Spleen (tissue), 11 donors: ENCODE measurements at regions not wholly inside any gene's neighbourhood (a gene's known extent, or its start where the extent isn't known, plus 50 kb on each side); places are given as distances from the start of the nearest gene placed in this dataset.

Source experiments
- DNase-seq: peaks from one replicate; pipeline ENCODE4 v3.0.0-alpha.2; 2020
- H3K27ac ChIP-seq, 8 donors: fragments of 200-600 bp; sonication (generic) in 7 of 8; 1 replicate in 4 of 8; 2 replicates in 4 of 8; pipeline versions ENCODE4 v1.5.0 to v1.8.0; 2016 to 2021; ENCODE audit warnings: inconsistent platforms in 4 of 8, mild to moderate bottlenecking in 4 of 8, moderate library complexity in 1 of 8
- H3K27me3 ChIP-seq, 7 donors: fragments of 200-600 bp; sonication (generic) in 6 of 7; replicated peaks in 1 of 7; 1 replicate in 4 of 7; 2 replicates in 3 of 7; pipeline versions ENCODE4 v1.5.0 to v1.8.0; 2016 to 2021; ENCODE audit warnings: inconsistent platforms in 3 of 7, mild to moderate bottlenecking in 1 of 7
- H3K36me3 ChIP-seq, 6 donors: fragments of 200-600 bp; sonication (generic) in 5 of 6; 1 replicate in 4 of 6; 2 replicates in 2 of 6; pipeline versions ENCODE4 v1.5.0 to v1.8.0; 2016 to 2021; ENCODE audit warnings: inconsistent platforms in 2 of 6
- H3K4me1 ChIP-seq, 6 donors: fragments of 200-600 bp; sonication (generic) in 5 of 6; 1 replicate in 3 of 6; 2 replicates in 3 of 6; pipeline versions ENCODE4 v1.5.0 to v1.8.0; 2016 to 2021; ENCODE audit warnings: inconsistent platforms in 3 of 6
- H3K4me3 ChIP-seq, 8 donors: fragments of 200-600 bp; sonication (generic) in 7 of 8; 1 replicate in 4 of 8; 2 replicates in 4 of 8; pipeline versions ENCODE4 v1.5.0 to v1.8.0; 2016 to 2021; ENCODE audit warnings: inconsistent platforms in 4 of 8, mild to moderate bottlenecking in 4 of 8, moderate library complexity in 2 of 8
- H3K9me3 ChIP-seq, 8 donors: fragments of 200-600 bp; sonication (generic) in 7 of 8; 1 replicate in 4 of 8; 2 replicates in 4 of 8; pipeline versions ENCODE4 v1.5.0 to v1.8.0; 2016 to 2021; ENCODE audit warnings: inconsistent platforms in 4 of 8
- POLR2A ChIP-seq, 3 donors: fragments of 450-650 bp; IDR thresholded peaks; one replicate each; pipeline ENCODE4 v1.5.1; 2017; ENCODE audit warnings: antibody characterized with exemption in 3 of 3, mild to moderate bottlenecking in 1 of 3
- POLR2AphosphoS5 ChIP-seq, 3 donors: sonication (generic); formaldehyde crosslinking; IDR thresholded peaks; one replicate each; pipeline ENCODE4 v1.5.1; 2017; ENCODE audit warnings: antibody characterized with exemption in 3 of 3
- WGBS, 5 donors: extraction: QIAGEN DNeasy Blood & Tissue Kit in 3 of 5; methylation state at CpG; one replicate each; pipeline versions ENCODE4 v1.1.5 to v1.1.7; 2013 to 2018; 5-methylcytosine and 5-hydroxymethylcytosine counted together
- intact Hi-C: fragments of 100-400 bp; cut with DNase I; formaldehyde crosslinking; loops from one replicate; pipeline ENCODE4 v1.15.0; 2023; ENCODE audit warnings: low total_unique reads
- TF ChIP-seq, protein P1 (sequence below), 11 experiments: fragments of 200-600 bp in 7 of 11; fragments of 450-650 bp in 4 of 11; sonication (generic) in 4 of 11; IDR thresholded peaks in 8 of 11; conservative IDR thresholded peaks in 3 of 11; 1 replicate in 7 of 11; 2 replicates in 4 of 11; pipeline versions ENCODE4 v1.4.0 to v1.8.0; 2016 to 2021; ENCODE audit warnings: antibody characterized with exemption in 11 of 11, inconsistent platforms in 4 of 11, mild to moderate bottlenecking in 1 of 11
- donor health status: healthy with polysubstance abuse.
- donor health status: DM: no; HTN: no; CAD: no; lungs with moderate emphysema.
- donor health status: DM: no; HTN: no; CAD: no.
- donor health status: Bipolar disorder and iron deficiency.
- donor health status: healthy.
- donor health status: DM: no; HTN: no; CAD: no.
- donor health status: DM: yes; HTN: yes; CAD: no.

DNA sequence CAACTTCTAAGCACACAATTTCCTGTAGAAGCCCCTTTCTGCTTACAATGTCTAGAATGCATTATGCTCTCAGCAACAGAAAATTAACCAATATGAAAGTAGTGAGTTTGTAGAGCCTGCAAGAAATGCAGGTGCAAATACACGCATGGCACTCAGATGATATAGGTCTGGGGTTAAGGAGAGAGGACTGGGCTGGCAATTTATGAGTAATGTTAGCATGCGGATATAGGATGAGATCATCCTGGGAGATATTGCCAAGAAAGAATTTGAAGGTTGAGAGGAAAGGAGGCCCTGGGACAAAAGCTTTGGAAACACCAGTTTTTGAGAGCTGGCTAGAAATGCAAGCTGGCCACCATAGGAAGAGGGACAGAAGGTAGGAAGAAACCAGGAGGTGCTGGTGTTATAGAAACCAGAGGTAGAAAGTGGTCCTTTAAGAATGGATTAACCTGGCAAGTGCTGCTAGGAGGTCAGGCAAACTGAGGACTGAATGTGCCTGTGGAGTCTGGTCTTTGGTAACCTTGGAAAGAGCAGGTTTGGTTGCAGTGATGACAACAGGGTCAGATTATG, 183.2 kb upstream of the MYLIP start:
- H3K36me3 ChIP-seq, result no peaks in the 10 kb centered on the region
- H3K27ac ChIP-seq, result no peak overlapping the region
- H3K9me3 ChIP-seq, result peaks cover 0 to 4% (median 0%) of the 10 kb centered on the region in 8 donors
- WGBS, 5 donors, result 70 to 84% (median 83%) methylated on average over 2 of the region's 2 CpGs
- intact Hi-C loops, result no loop called here
- TF ChIP-seq, protein P1, sequence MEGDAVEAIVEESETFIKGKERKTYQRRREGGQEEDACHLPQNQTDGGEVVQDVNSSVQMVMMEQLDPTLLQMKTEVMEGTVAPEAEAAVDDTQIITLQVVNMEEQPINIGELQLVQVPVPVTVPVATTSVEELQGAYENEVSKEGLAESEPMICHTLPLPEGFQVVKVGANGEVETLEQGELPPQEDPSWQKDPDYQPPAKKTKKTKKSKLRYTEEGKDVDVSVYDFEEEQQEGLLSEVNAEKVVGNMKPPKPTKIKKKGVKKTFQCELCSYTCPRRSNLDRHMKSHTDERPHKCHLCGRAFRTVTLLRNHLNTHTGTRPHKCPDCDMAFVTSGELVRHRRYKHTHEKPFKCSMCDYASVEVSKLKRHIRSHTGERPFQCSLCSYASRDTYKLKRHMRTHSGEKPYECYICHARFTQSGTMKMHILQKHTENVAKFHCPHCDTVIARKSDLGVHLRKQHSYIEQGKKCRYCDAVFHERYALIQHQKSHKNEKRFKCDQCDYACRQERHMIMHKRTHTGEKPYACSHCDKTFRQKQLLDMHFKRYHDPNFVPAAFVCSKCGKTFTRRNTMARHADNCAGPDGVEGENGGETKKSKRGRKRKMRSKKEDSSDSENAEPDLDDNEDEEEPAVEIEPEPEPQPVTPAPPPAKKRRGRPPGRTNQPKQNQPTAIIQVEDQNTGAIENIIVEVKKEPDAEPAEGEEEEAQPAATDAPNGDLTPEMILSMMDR (IDR thresholded peaks at IDR 0.05 in 8 of 11, conservative IDR thresholded peaks at IDR 0.05 in 3 of 11), result no peak
- no peak for TF ChIP-seq POLR2A (IDR thresholded peaks at IDR 0.05)
- no peak for TF ChIP-seq POLR2AphosphoS5 (IDR thresholded peaks at IDR 0.05)
- no peaks in the 10 kb centered on the region for H3K27me3 ChIP-seq
- no peak overlapping the region for H3K4me3 ChIP-seq
- H3K4me1 ChIP-seq, result no peaks in the 10 kb centered on the region
- no peak for DNase-seq

DNA sequence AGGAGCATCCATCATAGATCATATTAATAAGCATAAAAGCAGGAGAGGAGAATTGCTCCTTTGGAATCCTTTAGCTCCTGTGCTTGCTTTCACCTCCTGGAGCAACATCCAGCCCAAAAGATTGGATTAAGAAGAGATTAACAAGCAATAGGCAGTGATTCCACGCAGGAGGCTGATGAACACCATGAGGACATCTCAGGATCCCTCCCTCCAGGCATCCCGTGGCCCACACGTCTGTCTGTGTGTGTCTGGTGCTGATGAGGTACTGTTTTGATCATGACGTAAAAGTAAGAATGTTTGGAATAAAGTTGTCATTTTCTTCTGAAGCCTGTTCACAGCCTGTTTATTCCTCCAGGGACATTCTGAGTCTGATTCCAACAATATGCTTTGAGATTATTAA, 185.5 kb upstream of the MYLIP start:
- 79 to 94% (median 93%) methylated on average over 3 to 4 of the region's 4 CpGs for WGBS, 5 donors
- Histone ChIP-seq H3K27me3 (no peaks in the 10 kb centered on the region), H3K36me3 (no peaks in the 10 kb centered on the region), H3K9me3 (peaks cover 0 to 4% (median 0%) of the 10 kb centered on the region in 8 donors), H3K27ac (no peak overlapping the region), H3K4me1 (no peaks in the 10 kb centered on the region), H3K4me3 (no peak overlapping the region)
- TF ChIP-seq, protein P1 (IDR thresholded peaks at IDR 0.05 in 8 of 11, conservative IDR thresholded peaks at IDR 0.05 in 3 of 11), result no peak
- no peak for TF ChIP-seq POLR2A (IDR thresholded peaks at IDR 0.05)
- TF ChIP-seq POLR2AphosphoS5 (IDR thresholded peaks at IDR 0.05), result no peak
- intact Hi-C loops, result no loop called here
- no peak for DNase-seq

DNA sequence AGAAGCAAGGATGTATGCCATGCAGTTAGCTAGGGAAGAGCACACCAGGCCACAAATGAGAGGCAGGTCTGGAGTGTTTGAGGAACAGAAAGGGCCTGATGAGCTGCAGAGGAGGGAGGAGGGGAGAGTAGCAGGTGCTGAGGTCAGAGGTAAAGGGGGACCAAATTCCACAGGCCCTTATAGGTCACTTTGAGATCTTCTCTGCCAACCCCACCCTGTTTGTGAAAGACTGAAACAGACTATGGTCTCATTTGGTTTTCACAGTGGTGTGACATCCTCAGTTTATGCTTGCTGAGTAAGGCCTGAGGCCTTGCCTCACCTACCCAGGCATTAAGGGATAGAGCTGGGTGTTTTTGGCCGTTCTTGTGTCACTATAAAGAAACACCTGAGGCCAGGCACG, 187.7 kb upstream of the MYLIP start:
- Histone ChIP-seq H3K4me1 (peaks cover 0 to 12% (median 10%) of the 10 kb centered on the region in 6 donors), H3K27me3 (no peaks in the 10 kb centered on the region), H3K36me3 (no peaks in the 10 kb centered on the region), H3K27ac (no peak overlapping the region), H3K4me3 (no peak overlapping the region), H3K9me3 (peaks cover 0 to 11% (median 6%) of the 10 kb centered on the region in 8 donors)
- intact Hi-C loops, result no loop called here
- TF ChIP-seq POLR2A (IDR thresholded peaks at IDR 0.05), result no peak
- TF ChIP-seq POLR2AphosphoS5 (IDR thresholded peaks at IDR 0.05), result no peak
- TF ChIP-seq, protein P1 (IDR thresholded peaks at IDR 0.05 in 8 of 11, conservative IDR thresholded peaks at IDR 0.05 in 3 of 11), result no peak
- DNase-seq, result no peak
- 77 to 94% (median 88%) methylated on average over 2 of the region's 2 CpGs for whole genome bisulfite sequencing, 5 donors

DNA sequence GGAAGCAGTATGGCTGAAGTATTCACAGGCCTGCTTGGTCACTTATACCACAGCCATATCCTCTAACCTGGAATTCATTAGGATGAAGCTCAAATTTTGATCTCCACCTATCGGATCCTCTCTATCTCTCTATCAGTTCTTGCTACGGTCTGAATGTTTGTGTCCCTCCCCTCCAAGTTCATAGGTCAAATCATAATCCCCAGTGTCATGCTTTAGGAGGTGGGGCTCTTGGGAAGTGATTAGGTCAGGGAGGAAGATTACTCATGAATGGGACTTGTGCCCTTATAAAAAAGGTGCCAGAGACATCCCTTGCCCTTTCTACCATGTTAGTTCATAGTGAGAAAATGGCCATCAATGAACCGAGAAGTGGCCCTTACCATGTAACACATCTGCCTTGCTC, 190.8 kb upstream of the MYLIP start:
- Histone ChIP-seq H3K9me3 (peaks cover 0 to 11% (median 6%) of the 10 kb centered on the region in 8 donors), H3K4me1 (peaks cover 0 to 16% (median 12%) of the 10 kb centered on the region in 6 donors), H3K4me3 (no peak overlapping the region), H3K27ac (no peak overlapping the region), H3K36me3 (no peaks in the 10 kb centered on the region), H3K27me3 (no peaks in the 10 kb centered on the region)
- TF ChIP-seq, protein P1 (IDR thresholded peaks at IDR 0.05 in 8 of 11, conservative IDR thresholded peaks at IDR 0.05 in 3 of 11), result no peak
- TF ChIP-seq POLR2A (IDR thresholded peaks at IDR 0.05), result no peak
- TF ChIP-seq POLR2AphosphoS5 (IDR thresholded peaks at IDR 0.05), result no peak
- no peak for DNase-seq
- intact Hi-C loops, result no loop called here
- WGBS, 5 donors, result 78 to 98% (median 96%) methylated on average over 3 of the region's 3 CpGs
